ENCODE measurements at regions not wholly inside any gene's neighbourhood (a gene's known extent, or its start where the extent isn't known, plus 50 kb on each side); places are given as distances from the start of the nearest gene placed in this dataset.
"Not testable (repeated sequence)": the region's sequence is repeated elsewhere in the genome, so short reads cannot be mapped to it uniquely, and the experiment has no call there.

- no TSS peak for BruUV-seq (replicated peaks)
Measured at GRCh38 chr2:33704406-33704855, 105.3 kb upstream of the FAM98A start.

GRCh38 chr2:33696234-33696633 is 97.1 kb upstream of the FAM98A start:
- no peak for TF ChIP-seq CTCF (IDR thresholded peaks at IDR 0.05; ENCODE audit: insufficient read depth in 1 of 2, low read depth in 1 of 2, low read length in 1 of 2, severe bottlenecking in 1 of 2, unreplicated experiment in 1 of 2)
- ChIA-PET POLR2A (no interaction called here), CTCF (no interaction called here)
- Mint-ChIP-seq H3K27ac (ENCODE audit: unreplicated experiment) (no peak overlapping the region), H3K9me3 (ENCODE audit: unreplicated experiment) (peaks cover 23% of the 10 kb centered on the region), H3K36me3 (ENCODE audit: insufficient read depth, unreplicated experiment) (no peaks in the 10 kb centered on the region), H3K27me3 (ENCODE audit: insufficient read depth, unreplicated experiment) (peaks cover 17% of the 10 kb centered on the region), H3K4me3 (ENCODE audit: unreplicated experiment) (no peak overlapping the region), H3K4me1 (ENCODE audit: low read depth, unreplicated experiment) (no peaks in the 10 kb centered on the region)
- no peaks in the 10 kb centered on the region for H3K27me3 ChIP-seq (replicated peaks; ENCODE audit: control insufficient read depth, insufficient read depth, low read length)
- DNase-seq: no peak
- intact Hi-C loops (cut with micrococcal nuclease; ENCODE audit: unreplicated experiment): no loop called here
- no peaks in the 10 kb centered on the region for H3K36me3 ChIP-seq (ENCODE audit: control insufficient read depth, insufficient read depth, low read length)
- BruUV-seq (replicated peaks): no TSS peak
- H3K9me3 ChIP-seq: no peaks in the 10 kb centered on the region
- H3K4me1 ChIP-seq: no peaks in the 10 kb centered on the region
- no peak overlapping the region for H3K4me3 ChIP-seq (ENCODE audit: low read depth, low read length)

More at GRCh38 chr2:33704406-33704855, 105.3 kb upstream of the FAM98A start:
- DNase-seq: no peak
- Histone ChIP-seq H3K9me3 (no peaks in the 10 kb centered on the region), H3K4me1 (no peaks in the 10 kb centered on the region), H3K4me3 (ENCODE audit: low read depth, low read length) (no peak overlapping the region), H3K36me3 (ENCODE audit: control insufficient read depth, insufficient read depth, low read length) (no peaks in the 10 kb centered on the region), H3K27me3 (replicated peaks; ENCODE audit: control insufficient read depth, insufficient read depth, low read length) (no peaks in the 10 kb centered on the region; the same call in 1 of the 2 replicates)
- Mint-ChIP-seq H3K4me1 (ENCODE audit: low read depth, unreplicated experiment) (no peaks in the 10 kb centered on the region), H3K4me3 (ENCODE audit: unreplicated experiment) (no peak overlapping the region), H3K27ac (ENCODE audit: unreplicated experiment) (no peak overlapping the region), H3K36me3 (ENCODE audit: insufficient read depth, unreplicated experiment) (no peaks in the 10 kb centered on the region), H3K9me3 (ENCODE audit: unreplicated experiment) (no peaks in the 10 kb centered on the region), H3K27me3 (ENCODE audit: insufficient read depth, unreplicated experiment) (peaks cover 7% of the 10 kb centered on the region)
- ChIA-PET POLR2A (no interaction called here), CTCF (no interaction called here)
- intact Hi-C loops (cut with micrococcal nuclease; ENCODE audit: unreplicated experiment): no loop called here
- TF ChIP-seq CTCF (IDR thresholded peaks at IDR 0.05; ENCODE audit: insufficient read depth in 1 of 2, low read depth in 1 of 2, low read length in 1 of 2, severe bottlenecking in 1 of 2, unreplicated experiment in 1 of 2): no peak

DNA sequence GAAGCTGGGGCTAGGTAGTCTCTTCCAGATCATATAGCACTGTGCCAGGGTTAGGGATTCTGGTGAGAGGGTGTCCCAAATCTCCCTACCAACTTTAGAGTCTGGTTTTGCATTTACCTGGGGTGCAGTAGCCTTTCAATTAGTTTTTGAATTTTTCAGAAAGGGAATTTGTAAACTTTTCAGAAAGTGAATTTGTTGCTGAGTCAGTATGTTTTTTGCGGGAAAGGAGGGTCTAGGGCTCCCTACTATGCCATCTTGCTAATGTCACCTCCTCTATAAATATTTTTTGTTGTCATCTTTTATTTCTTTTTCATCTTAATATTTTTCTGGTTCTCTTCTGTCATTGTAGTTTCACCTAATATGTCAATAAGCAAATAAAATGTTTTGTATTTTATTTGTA is 95.8 kb upstream of the FAM98A start:
- Mint-ChIP-seq H3K4me1 (ENCODE audit: low read depth, unreplicated experiment) (no peaks in the 10 kb centered on the region), H3K27ac (ENCODE audit: unreplicated experiment) (no peak overlapping the region), H3K9me3 (ENCODE audit: unreplicated experiment) (peaks cover 23% of the 10 kb centered on the region), H3K36me3 (ENCODE audit: insufficient read depth, unreplicated experiment) (peaks cover 2% of the 10 kb centered on the region), H3K4me3 (ENCODE audit: unreplicated experiment) (no peak overlapping the region), H3K27me3 (ENCODE audit: insufficient read depth, unreplicated experiment) (peaks cover 11% of the 10 kb centered on the region)
- no peaks in the 10 kb centered on the region for H3K27me3 ChIP-seq (replicated peaks; ENCODE audit: control insufficient read depth, insufficient read depth, low read length)
- no peak for TF ChIP-seq CTCF (IDR thresholded peaks at IDR 0.05; ENCODE audit: insufficient read depth in 1 of 2, low read depth in 1 of 2, low read length in 1 of 2, severe bottlenecking in 1 of 2, unreplicated experiment in 1 of 2)
- intact Hi-C loops (cut with micrococcal nuclease; ENCODE audit: unreplicated experiment): no loop called here
- no peak overlapping the region for H3K4me3 ChIP-seq (ENCODE audit: low read depth, low read length)
- no peak for DNase-seq
- ChIA-PET CTCF (no interaction called here), POLR2A (no interaction called here)
- BruUV-seq (replicated peaks): no TSS peak
- no peaks in the 10 kb centered on the region for H3K4me1 ChIP-seq
- H3K36me3 ChIP-seq (ENCODE audit: control insufficient read depth, insufficient read depth, low read length): no peaks in the 10 kb centered on the region
- H3K9me3 ChIP-seq: no peaks in the 10 kb centered on the region

GRCh38 chr2:33690686-33691085 is 91.6 kb upstream of the FAM98A start:
- DNase-seq; POLR2A ChIA-PET; H3K27me3 ChIP-seq (replicated peaks; ENCODE audit: control insufficient read depth, insufficient read depth, low read length); BruUV-seq (replicated peaks); H3K27ac Mint-ChIP-seq (ENCODE audit: unreplicated experiment); H3K4me1 Mint-ChIP-seq (ENCODE audit: low read depth, unreplicated experiment); H3K27me3 Mint-ChIP-seq (ENCODE audit: insufficient read depth, unreplicated experiment); H3K4me3 ChIP-seq (ENCODE audit: low read depth, low read length); intact Hi-C loops (cut with micrococcal nuclease; ENCODE audit: unreplicated experiment); H3K4me1 ChIP-seq; H3K36me3 ChIP-seq (ENCODE audit: control insufficient read depth, insufficient read depth, low read length); H3K36me3 Mint-ChIP-seq (ENCODE audit: insufficient read depth, unreplicated experiment); H3K4me3 Mint-ChIP-seq (ENCODE audit: unreplicated experiment): not testable (repeated sequence)
- CTCF ChIA-PET: interaction anchor here (0.6 kb wide), 1 partner anchor 1934 kb away, joined by 3 read pairs; no protein-coding TSS in a partner anchor
- H3K9me3 ChIP-seq: peaks cover 10% of the 10 kb centered on the region
- peaks cover 37% of the 10 kb centered on the region for H3K9me3 Mint-ChIP-seq (ENCODE audit: unreplicated experiment)

Data from Caco-2 (cell line).